PFSK-1 (cell line): ENCODE measurements at regions not wholly inside any gene's neighbourhood (a gene's known extent, or its start where the extent isn't known, plus 50 kb on each side); places are given as distances from the start of the nearest gene placed in this dataset.

Experiments
- FOXP2 ChIP-seq: optimal IDR thresholded peaks from 2 replicates; pipeline ENCODE3; 2011; ENCODE audit warnings: borderline replicate concordance, control low read depth, inconsistent platforms; ENCODE audit not compliant: insufficient read depth; ENCODE audit errors: extremely low read length, extremely low read depth
- POLR2AphosphoS5 ChIP-seq: IDR thresholded peaks from 2 replicates; pipeline ENCODE4 v1.6.1; 2012; ENCODE audit warnings: low read depth, mild to moderate bottlenecking, control low read depth, low read length, moderate library complexity
- SIN3A ChIP-seq: IDR thresholded peaks from 2 replicates; pipeline ENCODE4 v1.6.1; 2012; ENCODE audit warnings: mild to moderate bottlenecking, low read length, moderate library complexity, borderline replicate concordance; ENCODE audit not compliant: insufficient read depth
- TAF1 ChIP-seq: IDR thresholded peaks from 2 replicates; pipeline ENCODE4 v1.6.1; 2012; ENCODE audit warnings: low read length, control low read depth, borderline replicate concordance; ENCODE audit not compliant: insufficient read depth
- TF ChIP-seq, protein P1 (sequence below), 2 experiments: IDR thresholded peaks; 2 replicates each; pipeline versions ENCODE4 v1.6.1 to v1.8.0; 2011 to 2012; ENCODE audit warnings: low read depth in 2 of 2, low read length in 2 of 2, control low read depth in 1 of 2, inconsistent platforms in 1 of 2, mild to moderate bottlenecking in 1 of 2, moderate library complexity in 1 of 2; ENCODE audit not compliant: insufficient read depth in 1 of 2

DNA sequence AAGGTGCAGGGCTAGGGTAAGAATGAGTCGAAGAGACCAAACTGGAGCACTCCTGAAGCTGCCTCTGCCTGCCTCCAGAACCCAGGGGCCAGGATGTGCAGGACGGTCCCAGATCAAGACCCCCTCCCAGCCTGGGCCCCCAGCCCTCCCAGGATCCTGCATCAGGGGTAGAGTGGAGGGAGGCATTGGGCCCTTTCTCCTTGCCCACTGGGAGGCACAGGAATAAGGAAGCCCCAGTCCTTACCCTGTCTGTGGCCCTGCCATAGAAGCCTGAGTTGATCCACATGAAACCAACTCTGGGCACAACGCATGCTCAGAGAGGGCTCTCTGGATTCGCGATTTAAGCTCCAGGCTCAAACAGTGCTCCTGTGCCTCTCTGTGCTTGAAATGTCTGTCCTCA is 661.8 kb upstream of the B3GAT1 start:
- TF ChIP-seq POLR2AphosphoS5 (no peak), SIN3A (no peak), TAF1 (no peak), FOXP2 (no peak)
- TF ChIP-seq, protein P1, sequence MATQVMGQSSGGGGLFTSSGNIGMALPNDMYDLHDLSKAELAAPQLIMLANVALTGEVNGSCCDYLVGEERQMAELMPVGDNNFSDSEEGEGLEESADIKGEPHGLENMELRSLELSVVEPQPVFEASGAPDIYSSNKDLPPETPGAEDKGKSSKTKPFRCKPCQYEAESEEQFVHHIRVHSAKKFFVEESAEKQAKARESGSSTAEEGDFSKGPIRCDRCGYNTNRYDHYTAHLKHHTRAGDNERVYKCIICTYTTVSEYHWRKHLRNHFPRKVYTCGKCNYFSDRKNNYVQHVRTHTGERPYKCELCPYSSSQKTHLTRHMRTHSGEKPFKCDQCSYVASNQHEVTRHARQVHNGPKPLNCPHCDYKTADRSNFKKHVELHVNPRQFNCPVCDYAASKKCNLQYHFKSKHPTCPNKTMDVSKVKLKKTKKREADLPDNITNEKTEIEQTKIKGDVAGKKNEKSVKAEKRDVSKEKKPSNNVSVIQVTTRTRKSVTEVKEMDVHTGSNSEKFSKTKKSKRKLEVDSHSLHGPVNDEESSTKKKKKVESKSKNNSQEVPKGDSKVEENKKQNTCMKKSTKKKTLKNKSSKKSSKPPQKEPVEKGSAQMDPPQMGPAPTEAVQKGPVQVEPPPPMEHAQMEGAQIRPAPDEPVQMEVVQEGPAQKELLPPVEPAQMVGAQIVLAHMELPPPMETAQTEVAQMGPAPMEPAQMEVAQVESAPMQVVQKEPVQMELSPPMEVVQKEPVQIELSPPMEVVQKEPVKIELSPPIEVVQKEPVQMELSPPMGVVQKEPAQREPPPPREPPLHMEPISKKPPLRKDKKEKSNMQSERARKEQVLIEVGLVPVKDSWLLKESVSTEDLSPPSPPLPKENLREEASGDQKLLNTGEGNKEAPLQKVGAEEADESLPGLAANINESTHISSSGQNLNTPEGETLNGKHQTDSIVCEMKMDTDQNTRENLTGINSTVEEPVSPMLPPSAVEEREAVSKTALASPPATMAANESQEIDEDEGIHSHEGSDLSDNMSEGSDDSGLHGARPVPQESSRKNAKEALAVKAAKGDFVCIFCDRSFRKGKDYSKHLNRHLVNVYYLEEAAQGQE (IDR thresholded peaks at IDR 0.05; ENCODE audit: insufficient read depth in 1 of 2, low read depth in 2 of 2, low read length in 2 of 2), result no peak
